GM18508 (cell line): ENCODE measurements at regions not wholly inside any gene's neighbourhood (a gene's known extent, or its start where the extent isn't known, plus 50 kb on each side); places are given as distances from the start of the nearest gene placed in this dataset.

ENCODE experiments used
- ATAC-seq: cut with Tn5 transposase; IDR thresholded peaks from one replicate; pipeline ENCODE4 v1.9.1; 2021; ENCODE audit warnings: moderate number of reproducible peaks; ENCODE audit not compliant: insufficient read depth, unreplicated experiment

DNA sequence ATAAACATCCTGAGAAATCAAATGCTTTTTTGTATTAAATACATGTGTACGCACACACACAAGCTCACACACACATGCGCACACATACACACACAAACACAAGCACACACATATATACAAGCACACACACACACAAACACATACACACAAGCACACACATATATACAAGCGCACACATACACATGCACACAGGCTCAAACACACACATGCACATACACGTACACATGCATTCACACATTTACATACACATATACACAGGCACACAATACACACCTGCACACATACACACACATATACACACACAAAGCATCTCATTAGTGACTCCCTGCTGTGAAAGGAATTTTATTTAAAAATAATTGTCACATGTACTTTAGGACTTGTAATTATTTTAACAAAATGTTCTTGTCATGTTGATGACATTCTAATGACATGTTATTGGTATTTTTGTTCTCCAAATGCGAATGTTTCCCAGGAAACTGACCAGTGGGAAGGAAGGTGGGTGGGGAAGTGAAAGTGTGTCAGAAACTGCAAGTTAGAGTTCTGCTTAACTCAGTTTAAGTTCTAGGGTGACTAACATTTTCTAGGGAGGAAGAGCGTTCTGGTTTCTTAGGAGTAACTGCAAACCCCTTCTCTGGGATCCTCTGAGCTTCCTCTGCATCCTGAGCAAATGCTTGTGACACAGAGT lies 113.9 kb upstream of the ZNF217 start:
- peak; percentile 17 for ATAC-seq

DNA sequence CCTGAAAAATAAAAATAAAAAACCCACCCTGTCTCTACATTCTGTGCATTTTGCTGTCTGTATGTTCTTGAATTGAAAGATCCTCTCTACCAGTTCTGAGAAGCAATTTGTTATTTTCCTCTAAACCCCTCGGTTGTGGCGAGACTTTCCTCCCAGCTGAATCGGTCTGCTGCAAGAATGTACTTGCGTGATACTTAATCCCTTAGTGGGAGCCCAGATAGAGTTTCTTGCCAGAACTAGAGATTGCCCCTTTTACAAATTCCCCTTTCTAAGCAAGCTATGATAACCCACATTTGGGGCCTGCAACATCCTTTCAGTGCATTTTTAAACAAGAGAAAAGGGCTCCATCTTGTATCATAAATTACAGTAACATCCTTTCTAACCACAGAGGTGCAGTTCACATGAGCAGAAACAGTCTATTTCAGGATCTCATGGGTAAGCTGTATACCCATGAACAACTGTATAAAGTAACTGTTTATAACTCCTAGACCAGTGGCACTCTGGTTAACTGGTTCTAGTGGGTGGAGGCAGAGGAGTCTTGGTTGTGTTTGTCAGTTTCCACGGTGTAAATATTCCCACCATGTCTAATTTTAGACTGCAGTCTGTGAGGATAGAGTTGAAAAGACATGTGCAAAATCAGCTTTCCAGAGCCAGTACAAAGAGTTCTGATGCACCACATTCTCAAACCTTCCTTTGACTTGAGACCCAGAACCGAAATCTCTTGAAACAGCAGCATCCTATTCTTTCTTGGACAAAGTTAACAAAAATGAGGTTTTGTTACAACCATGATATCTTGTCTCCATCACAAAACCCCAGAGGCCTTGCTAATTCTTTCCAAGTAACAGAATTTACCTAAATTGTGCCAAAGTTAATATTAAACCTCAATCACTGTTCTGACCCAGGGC lies 113.1 kb upstream of the ZNF217 start:
- no peak for ATAC-seq

- no peak for ATAC-seq
These were observed 112.4 kb upstream of the ZNF217 start for GRCh38 chr20:53706008-53706465.

DNA sequence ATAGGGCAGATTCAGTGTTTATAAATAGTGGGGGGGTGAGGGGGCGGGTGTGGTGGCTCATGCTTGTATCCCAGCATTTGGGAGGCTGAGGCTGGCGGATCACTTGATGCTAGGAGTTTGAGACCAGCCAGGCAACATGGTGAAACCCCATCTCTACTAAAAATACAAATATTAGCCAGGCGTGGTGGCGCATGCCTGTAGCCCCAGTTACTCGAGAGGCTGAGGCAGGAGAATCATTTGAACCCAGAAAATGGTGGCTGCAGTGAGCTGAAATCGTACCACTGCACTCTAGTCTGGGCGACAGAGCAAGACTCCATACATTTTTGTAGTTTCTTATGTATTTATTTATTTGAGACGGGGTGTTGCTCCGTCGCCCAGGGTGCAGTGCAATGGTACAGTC lies 109.0 kb upstream of the ZNF217 start:
- ATAC-seq: no peak

- ATAC-seq: no peak
These were observed 106.3 kb upstream of the ZNF217 start for GRCh38 chr20:53699906-53700305.

- no peak for ATAC-seq
These were observed 105.5 kb upstream of the ZNF217 start for GRCh38 chr20:53699085-53699674.

GRCh38 chr20:53698371-53698978 lies 104.8 kb upstream of the ZNF217 start:
- ATAC-seq: no peak

GRCh38 chr20:53695797-53696527 lies 102.3 kb upstream of the ZNF217 start:
- ATAC-seq: no peak

- no peak for ATAC-seq
These were observed 99.7 kb upstream of the ZNF217 start for GRCh38 chr20:53693262-53693871.

DNA sequence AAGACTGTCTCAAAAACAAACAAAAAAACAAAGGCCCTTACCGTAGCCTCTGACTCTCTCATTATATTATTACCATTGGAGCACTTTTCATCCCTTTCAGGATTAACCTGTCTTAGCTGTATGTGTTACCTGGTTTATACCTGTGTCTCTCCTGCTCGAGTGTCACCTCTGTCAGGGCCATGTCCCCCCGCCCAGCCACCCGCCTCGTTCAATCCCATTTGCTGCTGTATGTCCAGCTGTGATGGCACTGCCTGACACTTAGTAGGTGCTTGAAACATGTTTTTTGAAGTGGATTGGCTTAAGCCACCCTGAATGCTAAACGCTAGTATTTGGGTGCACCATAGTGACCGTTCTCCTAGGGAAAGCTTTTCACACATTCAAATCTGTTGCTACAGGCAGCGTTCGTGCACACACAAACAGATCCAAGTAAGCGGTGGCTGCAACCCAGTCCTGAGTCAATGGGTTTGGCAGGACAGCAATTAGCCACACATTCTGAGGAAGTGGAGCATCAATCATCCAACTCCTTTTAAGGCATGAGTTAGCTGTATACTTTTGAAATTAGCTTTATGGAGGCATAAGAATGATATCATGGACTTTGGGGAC lies 98.9 kb upstream of the ZNF217 start:
- ATAC-seq: no peak

DNA sequence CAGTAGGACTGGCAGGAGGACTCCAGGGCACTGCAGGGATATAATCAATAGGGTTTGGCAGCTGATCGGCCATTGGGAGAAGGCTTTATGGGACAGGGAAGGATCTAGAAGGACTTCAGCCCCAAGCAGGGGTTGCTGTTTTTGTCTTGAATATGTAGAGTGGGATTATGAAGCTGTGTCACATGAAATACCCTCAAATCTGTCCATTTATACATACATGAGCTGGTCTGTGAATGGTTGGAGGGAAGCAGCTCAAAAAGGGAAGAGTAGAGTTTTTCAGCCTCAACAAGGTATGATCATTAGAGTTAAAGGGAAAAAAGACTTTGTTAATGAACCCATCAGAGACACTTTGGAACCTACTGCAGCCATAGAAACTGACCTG lies 98.2 kb upstream of the ZNF217 start:
- no peak for ATAC-seq

DNA sequence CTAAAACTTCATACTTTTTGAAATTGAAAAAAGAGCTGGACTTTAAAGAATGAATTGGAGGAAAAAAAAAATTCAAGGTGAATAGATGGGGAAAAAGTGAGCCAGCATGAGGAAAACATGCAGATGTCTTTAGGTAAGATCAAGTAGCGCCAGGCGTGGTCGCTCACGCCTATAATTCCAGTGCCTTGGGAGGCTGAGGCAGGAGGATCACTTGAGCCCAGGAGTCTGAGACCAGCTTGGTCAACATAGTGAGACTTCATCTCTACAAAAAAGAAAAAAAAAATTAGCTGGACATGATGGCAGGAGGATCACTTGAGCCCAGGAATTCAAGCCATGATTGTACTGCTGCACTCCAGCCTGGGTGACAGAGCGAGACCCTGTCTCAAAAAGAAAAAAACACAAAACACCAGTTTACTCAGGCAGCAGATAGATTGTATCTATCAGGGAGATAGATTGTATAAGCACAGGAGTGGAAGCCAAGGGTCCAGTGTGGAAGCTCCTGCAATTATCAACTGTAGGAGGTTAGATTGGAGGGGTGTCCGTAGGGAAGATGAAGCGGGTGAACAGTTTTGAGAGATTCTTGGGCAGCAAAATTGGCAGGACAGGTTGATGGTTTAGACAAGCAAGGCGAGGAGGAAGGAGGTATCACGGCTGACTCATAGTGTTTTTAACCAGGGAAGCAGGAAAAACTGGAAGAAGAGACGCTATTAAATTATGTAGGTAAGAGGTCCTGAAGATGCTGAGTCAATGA lies 97.6 kb upstream of the ZNF217 start:
- no peak for ATAC-seq

DNA sequence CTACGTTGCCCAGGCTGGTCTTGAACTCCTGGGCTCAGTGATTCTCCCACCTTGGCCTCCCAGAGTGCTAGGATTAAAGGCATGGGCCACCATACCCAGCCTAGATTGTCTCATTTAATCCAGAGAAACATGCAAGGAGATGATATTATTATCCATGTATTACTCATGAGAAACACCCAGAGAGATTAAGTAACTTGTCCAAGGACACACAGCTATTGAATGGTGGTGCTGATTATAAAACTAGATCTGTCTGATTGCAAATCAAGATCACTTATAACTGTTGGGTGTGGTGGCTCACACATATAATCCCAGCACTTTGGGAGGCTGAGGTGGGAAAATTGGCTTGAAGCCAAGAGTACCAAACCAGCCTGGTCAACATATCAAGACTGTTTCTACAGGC lies 94.4 kb upstream of the ZNF217 start:
- no peak for ATAC-seq

- ATAC-seq: no peak
These were observed 91.5 kb upstream of the ZNF217 start for GRCh38 chr20:53685070-53685595.

DNA sequence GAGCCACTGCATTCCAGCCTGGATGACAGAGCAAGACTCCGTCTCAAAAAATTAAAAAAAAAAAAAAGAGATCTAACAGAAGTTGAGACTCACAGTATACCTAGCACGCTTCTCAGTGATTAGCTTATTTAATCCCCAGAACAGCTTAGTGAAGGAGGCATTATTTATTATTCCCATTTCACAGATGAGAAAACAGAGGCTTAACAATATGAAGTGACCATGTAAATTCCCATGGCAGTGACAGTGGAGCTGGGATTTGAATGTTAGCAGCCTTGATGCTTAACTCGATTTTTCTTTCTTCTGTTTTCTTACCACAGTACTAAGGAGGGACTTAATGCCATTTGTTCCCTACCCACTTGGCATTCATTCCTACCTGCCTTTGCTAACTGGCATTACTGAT lies 89.9 kb upstream of the ZNF217 start:
- ATAC-seq: no peak

DNA sequence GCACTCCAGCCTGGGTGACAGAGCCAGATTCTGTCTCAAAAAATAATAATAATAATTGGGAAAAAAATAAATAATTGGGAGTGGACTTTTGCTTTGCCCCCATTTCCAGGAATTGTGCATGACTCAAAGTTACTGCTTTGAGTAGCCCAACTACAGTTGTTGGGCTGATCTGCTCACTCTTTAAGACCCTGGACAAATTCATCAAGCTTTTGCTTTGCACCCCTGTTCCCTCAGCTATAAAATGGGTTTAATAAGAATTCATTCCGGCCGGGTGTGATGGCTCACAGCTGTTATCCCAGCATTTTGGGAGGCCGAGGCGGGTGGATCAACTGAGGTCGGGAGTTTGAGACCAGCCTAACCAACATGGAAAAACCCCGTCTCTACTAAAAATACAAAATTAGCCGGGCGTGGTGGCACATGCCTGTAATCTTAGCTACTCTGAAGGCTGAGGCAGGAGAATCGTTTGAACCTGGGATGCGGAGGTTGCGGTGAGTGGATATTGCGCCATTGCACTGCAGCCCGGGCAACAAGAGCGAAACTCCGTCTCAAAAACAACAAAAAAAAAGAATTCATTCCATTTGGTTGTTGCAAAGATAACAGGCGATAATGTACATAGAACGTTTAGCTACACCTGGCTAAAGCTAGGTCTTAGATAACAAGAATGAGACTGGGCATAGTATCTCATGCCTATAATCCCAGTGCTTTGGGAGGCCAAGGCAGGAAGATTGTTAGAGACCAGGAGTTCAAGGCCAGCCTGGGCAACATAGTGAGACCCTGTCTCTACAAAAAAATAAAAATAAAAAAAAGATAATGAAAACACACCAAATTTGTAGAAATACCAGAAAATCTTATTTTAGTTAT lies 87.9 kb upstream of the ZNF217 start:
- ATAC-seq: no peak

DNA sequence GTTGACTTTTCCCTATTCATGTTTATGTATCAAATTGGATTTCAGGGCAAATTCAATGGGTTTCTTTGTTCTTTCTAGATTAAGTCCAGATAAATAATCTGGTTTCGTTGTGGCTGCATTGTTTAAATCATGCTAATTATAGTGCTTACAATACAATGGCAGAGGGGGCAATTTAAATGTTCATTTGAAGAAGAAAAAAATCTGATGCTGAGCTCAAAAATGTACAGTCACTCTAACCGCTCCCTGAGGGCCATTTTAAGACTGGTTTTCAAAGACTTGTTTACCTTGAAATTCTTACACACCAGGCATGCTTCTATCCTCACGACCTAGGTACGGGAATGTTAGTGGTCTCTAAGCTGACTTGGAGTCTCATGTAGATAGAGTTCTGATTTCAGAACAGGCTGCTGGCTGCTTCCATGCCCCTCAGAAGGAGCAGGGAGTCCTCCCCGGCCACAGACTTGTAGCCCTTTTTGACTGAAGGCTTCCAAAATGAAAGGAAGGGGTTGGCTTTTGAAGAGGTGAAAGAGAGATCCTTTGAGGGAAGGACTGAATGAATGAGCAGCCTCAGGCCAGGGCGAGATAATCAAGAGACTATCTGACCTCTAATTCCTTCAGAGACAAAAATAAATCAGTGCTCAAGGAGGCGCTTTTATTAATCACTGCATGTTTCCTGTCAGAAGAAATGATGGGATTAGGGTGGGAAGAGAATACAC lies 86.1 kb upstream of the ZNF217 start:
- no peak for ATAC-seq
